SK-N-SH (cell line): ENCODE measurements at regions not wholly inside any gene's neighbourhood (a gene's known extent, or its start where the extent isn't known, plus 50 kb on each side); places are given as distances from the start of the nearest gene placed in this dataset.

Experiments
- CTCF ChIA-PET: fragments of 300-600, 350-600 bp; formaldehyde crosslinking; extraction: SDS; loops from one replicate; lab custom pipeline; 2021; lab: Yijun Ruan, JAX
- POLR2A ChIA-PET: fragments of 350-600 bp; sonication (Branson Sonifier 250); formaldehyde crosslinking; extraction: SDS; loops from one replicate; lab custom pipeline; 2020; ENCODE audit warnings: antibody characterized with exemption, inconsistent platforms; lab: Yijun Ruan, JAX
- DNase-seq: peaks from one replicate; pipeline ENCODE4 v3.0.0; 2012
- H2AFZ ChIP-seq: fragments of 200-600 bp; sonication (generic); 2 replicates; pipeline ENCODE4 v1.8.1; 2016; ENCODE audit warnings: antibody characterized with exemption, mild to moderate bottlenecking, low read depth
- H3F3A ChIP-seq: fragments of 200-600 bp; sonication (generic); replicated peaks from 2 replicates; pipeline ENCODE3; 2016; ENCODE audit warnings: antibody characterized with exemption, mild to moderate bottlenecking; ENCODE audit not compliant: insufficient read depth
- H3K27ac ChIP-seq, 2 experiments: fragments of 200-500 bp in 1 of 2; fragments of 200-600 bp in 1 of 2; sonication (Bioruptor generic) in 1 of 2; sonication (generic), shearing (Covaris generic) in 1 of 2; 2 replicates each; pipeline versions ENCODE4 v1.5.1 to v1.6.1; 2014 to 2016; ENCODE audit warnings: low read depth in 2 of 2, inconsistent platforms in 1 of 2, low read length in 1 of 2, mild to moderate bottlenecking in 1 of 2, mixed read lengths in 1 of 2
- H3K27me3 ChIP-seq: fragments of 200-600 bp; sonication (generic), shearing (Covaris generic); 2 replicates; pipeline ENCODE4 v1.6.1; 2016; ENCODE audit warnings: mixed run types; ENCODE audit not compliant: insufficient read depth
- H3K36me3 ChIP-seq, 2 experiments: fragments of 200-500 bp in 1 of 2; fragments of 200-600 bp in 1 of 2; sonication (Bioruptor generic) in 1 of 2; sonication (generic) in 1 of 2; replicated peaks in 1 of 2; 2 replicates each; pipeline versions ENCODE3 to v1.5.1; 2014 to 2016; ENCODE audit warnings: low read length in 1 of 2, mild to moderate bottlenecking in 1 of 2; ENCODE audit not compliant: insufficient read depth in 2 of 2, control insufficient read depth in 1 of 2
- H3K4me1 ChIP-seq, 2 experiments: fragments of 200-500 bp in 1 of 2; fragments of 200-600 bp in 1 of 2; sonication (Bioruptor generic) in 1 of 2; sonication (generic), shearing (Covaris generic) in 1 of 2; 2 replicates each; pipeline versions ENCODE4 v1.5.1 to v1.6.1; 2014 to 2016; ENCODE audit warnings: low read depth in 1 of 2, low read length in 1 of 2, mixed run types in 1 of 2; ENCODE audit not compliant: insufficient read depth in 2 of 2, control insufficient read depth in 1 of 2
- H3K4me2 ChIP-seq: fragments of 200-600 bp; sonication (generic), shearing (Covaris generic); 2 replicates; pipeline ENCODE4 v1.6.1; 2017; ENCODE audit warnings: mixed run types
- H3K4me3 ChIP-seq, 2 experiments: fragments of 200-500 bp in 1 of 2; fragments of 200-600 bp in 1 of 2; sonication (Bioruptor generic) in 1 of 2; sonication (generic), shearing (Covaris generic) in 1 of 2; 2 replicates each; pipeline versions ENCODE4 v1.5.1 to v1.8.1; 2014 to 2016; ENCODE audit warnings: low read depth in 2 of 2, inconsistent platforms in 1 of 2, low read length in 1 of 2, mild to moderate bottlenecking in 1 of 2, mixed read lengths in 1 of 2, moderate library complexity in 1 of 2
- H3K79me2 ChIP-seq: fragments of 200-600 bp; sonication (generic); 2 replicates; pipeline ENCODE4 v1.8.1; 2017; ENCODE audit warnings: mild to moderate bottlenecking; ENCODE audit not compliant: insufficient read depth
- H3K9ac ChIP-seq: fragments of 200-600 bp; sonication (generic); 2 replicates; pipeline ENCODE4 v1.6.1; 2017; ENCODE audit warnings: mixed run types
- H3K9me2 ChIP-seq: fragments of 200-600 bp; sonication (generic); 2 replicates; pipeline ENCODE4 v1.6.1; 2017; ENCODE audit warnings: mixed run types
- H3K9me3 ChIP-seq: fragments of 200-600 bp; sonication (generic); 2 replicates; pipeline ENCODE4 v1.6.1; 2017; ENCODE audit warnings: mixed run types, mild to moderate bottlenecking, moderate library complexity
- H4K20me1 ChIP-seq: fragments of 200-600 bp; sonication (generic); 2 replicates; pipeline ENCODE4 v1.6.1; 2017; ENCODE audit warnings: mild to moderate bottlenecking, mixed run types; ENCODE audit not compliant: insufficient read depth
- CHD2 ChIP-seq: fragments of 150-350 bp; IDR thresholded peaks from 2 replicates; pipeline ENCODE4 v1.6.1; 2018; ENCODE audit warnings: low read length; ENCODE audit not compliant: partially characterized antibody
- EZH2phosphoT487 ChIP-seq: fragments of 200-600 bp; sonication (generic); IDR thresholded peaks from 2 replicates; pipeline ENCODE4 v1.6.1; 2017; ENCODE audit warnings: low read depth, mixed run types, mild to moderate bottlenecking, antibody characterized with exemption, moderate library complexity, borderline replicate concordance
- FOSL2 ChIP-seq: IDR thresholded peaks from 2 replicates; pipeline ENCODE4 v1.4.0; 2012; ENCODE audit warnings: low read depth, mild to moderate bottlenecking, moderate library complexity, borderline replicate concordance
- FOXJ3 ChIP-seq: sonication (generic); formaldehyde crosslinking; IDR thresholded peaks from 2 replicates; pipeline ENCODE4 v1.5.1; 2020; ENCODE audit warnings: mild to moderate bottlenecking, missing genetic modification reagents
- FOXM1 ChIP-seq: IDR thresholded peaks from 2 replicates; pipeline ENCODE4 v1.4.0; 2012; ENCODE audit warnings: low read depth, mild to moderate bottlenecking
- GABPA ChIP-seq: IDR thresholded peaks from 2 replicates; pipeline ENCODE4 v1.4.0; 2012; ENCODE audit warnings: low read depth, mild to moderate bottlenecking
- IRF3 ChIP-seq: fragments of 150-350 bp; IDR thresholded peaks from 2 replicates; pipeline ENCODE4 v1.6.1; 2016; ENCODE audit warnings: mild to moderate bottlenecking, low read depth, low read length
- JUND ChIP-seq: IDR thresholded peaks from 2 replicates; pipeline ENCODE4 v1.4.0; 2012
- MEF2A ChIP-seq: IDR thresholded peaks from 2 replicates; pipeline ENCODE4 v1.4.0; 2012; ENCODE audit warnings: low read depth, borderline replicate concordance
- NFIC ChIP-seq: IDR thresholded peaks from 2 replicates; pipeline ENCODE4 v1.4.0; 2012; ENCODE audit warnings: borderline replicate concordance
- POLR2AphosphoS5 ChIP-seq: IDR thresholded peaks from 2 replicates; pipeline ENCODE4 v1.6.1; 2012; ENCODE audit warnings: low read depth, low read length
- RAD21 ChIP-seq: IDR thresholded peaks from 2 replicates; pipeline ENCODE4 v1.6.1; 2012; ENCODE audit warnings: mild to moderate bottlenecking, low read length
- REST ChIP-seq: IDR thresholded peaks from 2 replicates; pipeline ENCODE4 v1.6.1; 2012; ENCODE audit warnings: mild to moderate bottlenecking, low read depth, low read length, moderate library complexity
- SIN3A ChIP-seq: IDR thresholded peaks from 2 replicates; pipeline ENCODE4 v1.6.1; 2012; ENCODE audit warnings: low read depth, mild to moderate bottlenecking, low read length, moderate library complexity, borderline replicate concordance
- TAF1 ChIP-seq: IDR thresholded peaks from 2 replicates; pipeline ENCODE4 v1.6.1; 2012; ENCODE audit warnings: low read depth, mild to moderate bottlenecking, low read length, moderate library complexity, borderline replicate concordance
- USF1 ChIP-seq: IDR thresholded peaks from 2 replicates; pipeline ENCODE4 v1.4.0; 2012; ENCODE audit warnings: low read depth, borderline replicate concordance
- YY1 ChIP-seq: IDR thresholded peaks from 2 replicates; pipeline ENCODE4 v1.4.0; 2012; ENCODE audit warnings: low read depth, mild to moderate bottlenecking
- ZBTB33 ChIP-seq: IDR thresholded peaks from 2 replicates; pipeline ENCODE4 v1.4.0; 2012; ENCODE audit warnings: low read depth, borderline replicate concordance
- WGBS: methylation state at CpG from one replicate; pipeline ENCODE4 v1.1.6; 2017; ENCODE audit warnings: low lambda C conversion rate; 5-methylcytosine and 5-hydroxymethylcytosine counted together

- H3K4me2 ChIP-seq: no peak overlapping the region
- POLR2A ChIA-PET: no interaction called here
- no peak overlapping the region for H3K27ac ChIP-seq
- H2AFZ ChIP-seq: no peak overlapping the region
- no peaks in the 10 kb centered on the region for H3K36me3 ChIP-seq
- no peak overlapping the region for H3K9ac ChIP-seq
- peaks cover 0 to 13% of the 10 kb centered on the region in 2 experiments; a peak in 2 of 4 replicates for H3K4me1 ChIP-seq
- no peaks in the 10 kb centered on the region for H3F3A ChIP-seq
- TF ChIP-seq ZBTB33: no peak
- no peak for TF ChIP-seq REST
- TF ChIP-seq POLR2AphosphoS5: no peak
- no peak for TF ChIP-seq CHD2
- TF ChIP-seq YY1: no peak
- TF ChIP-seq FOXJ3 (CRISPR knock-in tag): no peak
- TF ChIP-seq FOSL2: no peak
- TF ChIP-seq TAF1: no peak
- no peak for TF ChIP-seq MEF2A
- TF ChIP-seq SIN3A: no peak
- TF ChIP-seq IRF3: no peak
- TF ChIP-seq NFIC: no peak
- no peak for TF ChIP-seq EZH2phosphoT487
- TF ChIP-seq JUND: no peak
- TF ChIP-seq RAD21: no peak
- no peak for TF ChIP-seq GABPA
- no peak for TF ChIP-seq FOXM1
- no peak for TF ChIP-seq USF1
- TF ChIP-seq, all 33 proteins: peak for 0
- DNase-seq: no peak
- Histone ChIP-seq H3K27me3 (no peaks in the 10 kb centered on the region), H3K79me2 (no peaks in the 10 kb centered on the region), H4K20me1 (no peaks in the 10 kb centered on the region), H3K9me3 (no peaks in the 10 kb centered on the region), H3K4me3 (no peak overlapping the region), H3K9me2 (no peaks in the 10 kb centered on the region)
- WGBS: 61% methylated on average over 2 of the region's 2 CpGs
- CTCF ChIA-PET: interaction anchor here (1.3 to 2.8 kb wide), 2 partner anchors 17 to 50 kb away, joined by 4 to 10 read pairs; no protein-coding TSS in a partner anchor
Observed at GRCh38 chr6:134691180-134691579, 258.7 kb downstream of the ALDH8A1 start.
